ENCODE measurements at regions not wholly inside any gene's neighbourhood (a gene's known extent, or its start where the extent isn't known, plus 50 kb on each side); places are given as distances from the start of the nearest gene placed in this dataset.
"Not testable (repeated sequence)": the region's sequence is repeated elsewhere in the genome, so short reads cannot be mapped to it uniquely, and the experiment has no call there.

DNA sequence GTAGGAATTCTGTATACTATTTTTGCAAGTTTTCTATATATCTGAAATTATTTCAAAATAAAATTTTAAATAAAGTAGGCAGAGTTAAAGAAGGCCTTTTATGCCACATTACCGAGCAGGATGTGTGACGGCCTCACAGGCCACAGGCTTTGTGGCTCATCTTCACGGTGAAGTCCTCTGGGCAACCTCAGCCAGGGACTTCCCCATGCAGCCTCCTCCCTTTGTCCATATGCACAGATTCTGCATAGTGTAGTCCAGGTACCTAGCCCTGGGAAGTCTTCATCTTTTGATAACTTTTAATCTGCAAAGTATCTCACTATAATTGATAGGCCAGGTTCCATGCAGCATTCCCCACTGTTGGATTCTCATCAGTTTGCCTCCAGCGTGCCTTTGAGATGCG, 62.8 kb downstream of the ARHGAP11B start:
- not testable (repeated sequence) for DNase-seq

GRCh38 chr15:30690153-30690552, 64.2 kb downstream of the ARHGAP11B start:
- not testable (repeated sequence) for DNase-seq

- not testable (repeated sequence) for DNase-seq
These were observed 69.9 kb downstream of the ARHGAP11B start for GRCh38 chr15:30695811-30696210.

- not testable (repeated sequence) for DNase-seq
These were observed 70.7 kb downstream of the ARHGAP11B start for GRCh38 chr15:30696439-30697314.

DNA sequence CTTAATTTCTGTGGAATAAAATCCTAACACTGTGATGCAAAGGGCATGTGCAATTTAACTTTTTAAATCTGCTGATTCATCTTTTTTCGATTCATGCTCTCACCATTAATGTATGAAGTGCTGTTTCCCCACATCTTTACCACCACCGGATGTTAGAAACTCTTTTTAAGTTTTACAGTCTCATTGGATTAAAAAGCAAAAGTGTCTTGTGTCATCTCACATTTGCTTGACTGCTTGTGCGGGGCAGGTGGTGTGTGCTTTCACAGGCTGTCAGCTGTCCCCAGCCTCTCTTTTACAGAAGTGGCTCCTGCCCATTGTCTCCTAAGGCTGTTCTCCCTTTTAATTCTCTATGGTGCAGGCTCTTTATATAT, 71.4 kb downstream of the ARHGAP11B start:
- DNase-seq, result not testable (repeated sequence)

- DNase-seq, result not testable (repeated sequence)
These were observed 74.2 kb downstream of the ARHGAP11B start for GRCh38 chr15:30700006-30700597.

DNA sequence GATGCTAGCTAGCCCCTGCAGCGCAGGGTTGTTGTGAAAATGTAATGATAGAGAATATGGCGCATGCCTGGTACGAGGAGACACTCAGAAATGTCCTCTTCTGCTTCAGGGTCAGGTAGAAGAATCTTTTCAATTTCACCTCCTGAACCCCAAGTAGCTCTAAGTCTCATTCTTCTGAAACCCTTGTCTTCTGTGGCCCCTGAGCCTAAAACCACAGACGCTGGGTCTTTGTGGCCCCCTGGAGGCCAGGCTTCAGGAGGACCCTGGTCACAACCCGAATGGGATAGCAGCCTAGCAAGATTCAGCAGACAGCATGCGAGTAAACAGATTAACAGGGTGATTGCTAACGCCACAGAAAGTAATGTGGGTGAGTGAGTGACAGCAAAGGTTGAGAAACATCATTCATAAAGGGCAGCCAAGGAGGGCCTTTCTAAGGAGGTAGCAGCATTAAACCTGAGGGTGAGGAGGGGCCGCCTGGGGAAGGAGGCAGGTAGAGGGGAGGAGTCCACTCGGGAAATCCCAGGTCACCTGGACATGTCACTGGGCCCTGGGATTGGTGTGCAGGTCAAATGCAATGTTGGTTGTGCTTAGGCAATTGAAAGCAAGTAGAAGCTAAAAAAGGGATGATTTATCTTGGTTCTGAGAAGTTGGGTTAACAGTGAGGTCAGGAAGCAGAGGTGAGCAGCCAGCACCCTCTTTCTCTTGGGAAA, 82.2 kb downstream of the ARHGAP11B start:
- not testable (repeated sequence) for DNase-seq

DNA sequence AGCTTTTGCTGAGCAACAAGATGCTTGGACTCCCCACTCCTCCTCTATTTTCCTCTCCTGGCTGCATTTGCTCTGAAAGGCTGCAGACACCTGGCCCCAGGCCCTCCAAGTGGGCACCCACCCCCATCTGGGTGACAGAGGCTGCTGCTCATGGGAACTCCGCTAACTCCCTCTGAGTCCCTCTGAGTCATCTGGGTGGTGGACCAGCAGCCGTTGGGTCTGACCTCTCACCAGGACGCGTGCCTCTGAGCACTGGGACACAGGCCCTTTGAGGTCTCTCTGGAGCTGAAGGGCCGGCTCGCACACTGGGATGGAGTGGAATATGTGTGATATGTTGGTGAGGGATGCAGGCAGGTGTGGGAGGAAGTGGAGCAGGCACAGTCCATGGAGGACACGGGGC, 82.9 kb downstream of the ARHGAP11B start:
- peak; percentile 27 for DNase-seq

DNA sequence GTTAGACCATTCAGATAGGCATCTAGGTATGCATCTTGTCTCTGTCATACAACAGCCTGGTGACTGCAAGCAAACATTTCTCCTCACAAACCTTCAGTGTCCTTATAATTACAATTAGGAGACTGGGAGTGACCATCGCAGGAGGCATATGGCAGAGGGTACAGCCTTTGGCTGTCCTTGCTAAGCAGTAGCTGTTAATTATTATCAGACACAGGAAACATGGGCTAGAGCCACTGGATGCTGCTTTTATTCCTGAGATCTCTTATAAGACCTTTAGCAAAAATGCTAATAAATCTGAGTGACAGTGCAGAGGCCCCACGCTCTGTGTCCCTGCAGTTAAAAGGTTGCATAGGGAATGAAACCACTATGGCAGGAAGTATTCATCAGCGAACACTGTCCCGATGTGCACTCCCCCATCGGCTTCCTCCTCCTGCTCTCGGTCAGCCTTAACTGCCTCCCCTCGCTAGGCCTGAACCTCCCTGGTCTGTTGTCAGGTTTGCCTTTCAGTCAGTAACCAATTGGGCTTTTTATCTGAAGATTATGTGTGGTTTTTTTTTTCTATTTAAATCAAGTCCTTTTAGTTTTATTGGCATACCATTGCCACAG, 92.2 kb downstream of the ARHGAP11B start:
- DNase-seq, result not testable (repeated sequence)

GRCh38 chr15:30719363-30719762, 93.4 kb downstream of the ARHGAP11B start:
- not testable (repeated sequence) for DNase-seq

- not testable (repeated sequence) for DNase-seq
These were observed 94.9 kb downstream of the ARHGAP11B start for GRCh38 chr15:30720825-30721224.

GRCh38 chr15:30721529-30721928, 95.6 kb downstream of the ARHGAP11B start:
- DNase-seq, result not testable (repeated sequence)

GRCh38 chr15:30723540-30724175, 97.7 kb downstream of the ARHGAP11B start:
- DNase-seq, result not testable (repeated sequence)

- DNase-seq, result not testable (repeated sequence)
These were observed 104.1 kb downstream of the ARHGAP11B start for GRCh38 chr15:30729880-30730590.

- DNase-seq, result not testable (repeated sequence)
These were observed 104.7 kb downstream of the ARHGAP11B start for GRCh38 chr15:30730633-30731032.

DNA sequence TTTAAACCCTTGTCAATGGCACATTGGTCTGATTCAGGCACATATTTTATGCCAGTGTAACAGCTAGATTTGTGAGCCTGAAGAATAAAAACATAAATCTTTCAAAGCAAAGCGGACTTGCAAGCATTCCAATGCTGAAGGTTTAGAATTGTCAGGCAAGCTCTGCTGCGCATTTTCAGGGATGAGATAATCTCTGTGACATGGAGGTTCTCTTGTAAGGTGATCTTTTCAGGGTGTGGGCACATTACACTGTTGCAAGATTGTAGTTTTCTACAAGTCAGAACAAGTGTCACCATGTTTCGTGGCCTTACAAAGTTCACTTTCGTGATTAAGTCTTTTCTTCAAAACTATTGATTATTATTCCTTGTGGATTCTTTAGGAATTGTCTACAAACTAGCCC, 106.2 kb downstream of the ARHGAP11B start:
- DNase-seq, result not testable (repeated sequence)

DNA sequence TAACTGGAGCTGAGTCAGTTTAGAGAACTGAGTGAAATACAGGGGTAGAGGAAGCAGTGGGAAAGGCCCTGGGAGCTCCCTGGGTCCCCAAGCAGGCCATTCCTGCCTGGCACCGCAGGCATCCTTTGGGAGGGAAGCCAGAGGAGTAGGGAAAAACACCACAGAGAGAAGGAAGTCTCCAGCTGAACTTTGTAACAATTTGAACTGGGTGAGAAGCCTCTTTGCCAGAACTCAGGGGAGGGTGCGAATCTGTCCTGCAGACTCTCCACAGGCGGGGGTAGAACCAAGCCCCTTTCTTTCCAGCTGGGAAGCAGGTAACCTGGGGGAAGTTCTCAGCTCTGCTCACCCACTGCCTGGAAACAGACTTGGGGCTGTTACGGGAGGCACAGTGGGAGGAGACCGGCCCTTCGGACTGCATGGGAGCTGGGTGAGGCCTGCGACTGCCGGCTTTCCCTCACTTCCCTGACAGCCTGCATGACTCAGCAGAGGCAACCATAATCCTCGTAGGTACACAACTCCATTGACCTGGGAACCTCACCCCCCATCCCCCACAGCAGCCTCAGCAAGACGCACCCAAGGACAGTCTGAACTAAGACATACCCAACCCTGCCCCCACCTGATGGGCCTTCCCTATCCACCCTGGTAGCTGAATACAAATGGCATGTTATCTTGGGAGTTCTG, 110.1 kb downstream of the ARHGAP11B start:
- DNase-seq, result not testable (repeated sequence)

- DNase-seq, result not testable (repeated sequence)
These were observed 116.9 kb downstream of the ARHGAP11B start for GRCh38 chr15:30742796-30743195.

DNA sequence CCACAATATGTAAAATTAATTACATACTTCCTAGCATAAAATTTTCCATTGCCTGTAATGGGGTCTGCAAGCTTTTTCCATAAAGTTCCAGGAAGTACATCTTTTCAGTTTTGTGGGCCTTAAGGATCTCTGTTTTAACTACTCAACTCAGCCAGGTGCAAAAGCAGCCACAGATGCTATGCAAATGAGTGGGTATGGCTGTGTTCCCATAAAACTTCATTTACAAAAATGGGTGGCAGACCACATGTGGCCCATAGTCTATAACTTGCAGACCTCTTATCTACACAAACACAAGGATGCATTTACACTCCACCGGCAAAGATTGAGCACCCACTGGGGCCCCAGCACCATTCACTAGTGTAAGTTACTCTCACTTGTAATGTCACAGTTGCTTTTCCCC, 123.1 kb downstream of the ARHGAP11B start:
- DNase-seq, result not testable (repeated sequence)

DNA sequence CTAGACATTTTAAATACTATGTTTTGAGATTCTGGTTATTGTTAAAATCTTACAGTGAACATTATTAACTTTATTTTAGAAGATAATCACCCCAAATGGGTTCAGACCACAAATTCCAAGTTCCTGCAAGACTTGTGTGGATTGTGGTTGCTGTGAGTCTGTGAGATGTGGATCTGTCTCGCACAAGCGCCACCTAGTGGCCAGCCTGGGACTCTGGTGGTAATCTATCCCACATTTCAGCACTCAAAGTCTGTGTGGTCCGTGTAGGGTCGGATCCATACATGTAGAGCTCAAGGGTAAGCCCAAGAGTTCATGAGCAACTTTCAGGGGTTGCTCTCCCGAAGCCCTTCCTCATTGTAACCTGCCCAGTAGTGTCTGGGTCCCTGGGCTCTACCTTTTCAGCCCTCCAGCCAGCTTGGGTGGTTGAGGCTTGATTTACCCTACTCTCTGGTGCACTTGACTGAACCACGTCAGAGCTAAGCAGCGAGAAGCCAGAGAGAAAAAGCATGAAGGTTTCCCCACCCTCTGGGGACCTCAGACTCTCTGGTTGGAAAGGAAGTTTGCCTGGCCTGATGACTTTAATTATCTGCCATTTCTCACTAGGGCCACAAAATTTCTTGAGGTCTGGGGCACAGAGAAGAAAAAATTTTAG, 129.2 kb downstream of the ARHGAP11B start:
- DNase-seq, result not testable (repeated sequence)

GRCh38 chr15:30760633-30761032, 134.7 kb downstream of the ARHGAP11B start:
- not testable (repeated sequence) for DNase-seq

All from left hindlimb (tissue), 1 donor.